Pulmonary artery endothelial cell (primary cell): ENCODE measurements at regions not wholly inside any gene's neighbourhood (a gene's known extent, or its start where the extent isn't known, plus 50 kb on each side); places are given as distances from the start of the nearest gene placed in this dataset.

ENCODE experiments used
- DNase-seq: peaks from one replicate; pipeline ENCODE4 v3.0.0-alpha.2; 2011; ENCODE audit warnings: low read depth, low spot score

- DNase-seq: no peak
These were observed 895.8 kb downstream of the SLITRK6 start for GRCh38 chr13:84903391-84903790.

- no peak for DNase-seq
These were observed 897.0 kb downstream of the SLITRK6 start for GRCh38 chr13:84902243-84902642.

GRCh38 chr13:84896128-84896527 is 903.1 kb downstream of the SLITRK6 start:
- peak; percentile 1 for DNase-seq

GRCh38 chr13:84894749-84895148 is 904.5 kb downstream of the SLITRK6 start:
- no peak for DNase-seq

- DNase-seq: no peak
These were observed 913.4 kb downstream of the SLITRK6 start for GRCh38 chr13:84885868-84886267.

GRCh38 chr13:84873951-84874350 is 925.3 kb downstream of the SLITRK6 start:
- DNase-seq: no peak

- DNase-seq: no peak
These were observed 929.0 kb downstream of the SLITRK6 start for GRCh38 chr13:84870190-84870589.

GRCh38 chr13:84867246-84867645 is 932.0 kb downstream of the SLITRK6 start:
- DNase-seq: no peak

- DNase-seq: no peak
These were observed 933.4 kb downstream of the SLITRK6 start for GRCh38 chr13:84865783-84866221.

GRCh38 chr13:84864341-84864740 is 934.9 kb downstream of the SLITRK6 start:
- DNase-seq: no peak

- DNase-seq: no peak
These were observed 952.1 kb downstream of the SLITRK6 start for GRCh38 chr13:84847107-84847506.

- DNase-seq: no peak
These were observed 953.2 kb downstream of the SLITRK6 start for GRCh38 chr13:84845907-84846619.

- no peak for DNase-seq
These were observed 954.7 kb downstream of the SLITRK6 start for GRCh38 chr13:84844473-84844872.

- no peak for DNase-seq
These were observed 955.9 kb downstream of the SLITRK6 start for GRCh38 chr13:84843368-84843767.

GRCh38 chr13:84834201-84834600 is 951.9 kb upstream of the SLITRK1 start:
- no peak for DNase-seq

GRCh38 chr13:84831666-84832657 is 949.7 kb upstream of the SLITRK1 start:
- no peak for DNase-seq

- no peak for DNase-seq
These were observed 941.3 kb upstream of the SLITRK1 start for GRCh38 chr13:84823528-84823927.

- DNase-seq: no peak
These were observed 939.0 kb upstream of the SLITRK1 start for GRCh38 chr13:84821261-84821660.

GRCh38 chr13:84816567-84817105 is 934.4 kb upstream of the SLITRK1 start:
- DNase-seq: no peak

GRCh38 chr13:84812789-84813188 is 930.5 kb upstream of the SLITRK1 start:
- DNase-seq: no peak

- DNase-seq: no peak
These were observed 929.8 kb upstream of the SLITRK1 start for GRCh38 chr13:84812078-84812477.

GRCh38 chr13:84810781-84811180 is 928.5 kb upstream of the SLITRK1 start:
- DNase-seq: no peak
